M059J (cell line): ENCODE measurements at regions not wholly inside any gene's neighbourhood (a gene's known extent, or its start where the extent isn't known, plus 50 kb on each side); places are given as distances from the start of the nearest gene placed in this dataset.

ENCODE experiments used
- DNase-seq: peaks from one replicate; pipeline ENCODE4 v3.0.0-alpha.2; 2012; ENCODE audit warnings: low read depth

- DNase-seq, result no peak
Measured at GRCh38 chr6:168134560-168135201, 55.7 kb upstream of the FRMD1 start.

DNA sequence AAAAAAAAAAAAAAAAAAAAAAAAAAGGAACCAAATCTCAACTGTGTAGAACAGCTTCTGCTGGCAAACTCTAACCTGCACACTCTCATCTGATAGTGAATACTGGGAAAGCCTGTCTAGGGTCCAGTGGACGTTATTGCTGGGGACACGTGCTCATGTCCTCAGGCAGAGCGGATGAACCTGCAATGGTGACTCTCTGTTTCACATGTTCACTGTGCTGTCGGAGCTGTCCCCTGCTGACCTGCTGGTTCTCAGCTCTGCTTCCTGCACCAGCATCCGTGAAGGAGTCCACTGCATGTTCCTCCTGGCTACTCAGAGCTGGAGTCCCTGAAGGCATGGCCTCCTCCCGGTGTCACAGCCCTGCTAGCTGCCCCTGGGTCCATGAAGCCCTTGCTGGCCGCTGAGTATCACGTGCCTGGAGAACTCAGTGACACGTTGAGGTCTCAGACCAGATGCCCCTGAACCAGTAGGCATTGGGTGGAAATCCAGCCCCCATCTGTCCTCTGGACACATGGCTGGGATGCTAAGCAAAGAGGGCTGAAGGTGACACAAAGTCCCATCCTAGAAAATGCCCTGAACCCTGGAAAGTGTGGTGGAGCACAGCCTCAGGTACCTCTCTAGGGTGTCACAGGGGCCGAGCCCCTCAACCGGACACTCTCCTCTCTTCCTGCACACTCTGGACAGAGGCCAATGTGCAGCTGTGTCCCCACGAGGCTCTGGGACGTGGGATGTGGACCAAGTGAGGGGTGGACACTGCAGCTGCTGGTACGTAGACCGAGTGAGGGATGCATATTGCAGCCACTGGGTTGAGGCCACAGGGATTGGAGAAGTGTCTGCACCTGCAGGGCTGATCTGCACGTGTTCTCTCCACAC lies 54.9 kb upstream of the FRMD1 start:
- no peak for DNase-seq

GRCh38 chr6:168133168-168133561 lies 54.2 kb upstream of the FRMD1 start:
- DNase-seq, result peak; percentile 59

- peak; percentile 72 for DNase-seq
Measured at GRCh38 chr6:168132531-168133167, 53.6 kb upstream of the FRMD1 start.

GRCh38 chr6:168131464-168132415 lies 52.7 kb upstream of the FRMD1 start:
- no peak for DNase-seq

- no peak for DNase-seq
Measured at GRCh38 chr6:168130697-168131371, 51.8 kb upstream of the FRMD1 start.

DNA sequence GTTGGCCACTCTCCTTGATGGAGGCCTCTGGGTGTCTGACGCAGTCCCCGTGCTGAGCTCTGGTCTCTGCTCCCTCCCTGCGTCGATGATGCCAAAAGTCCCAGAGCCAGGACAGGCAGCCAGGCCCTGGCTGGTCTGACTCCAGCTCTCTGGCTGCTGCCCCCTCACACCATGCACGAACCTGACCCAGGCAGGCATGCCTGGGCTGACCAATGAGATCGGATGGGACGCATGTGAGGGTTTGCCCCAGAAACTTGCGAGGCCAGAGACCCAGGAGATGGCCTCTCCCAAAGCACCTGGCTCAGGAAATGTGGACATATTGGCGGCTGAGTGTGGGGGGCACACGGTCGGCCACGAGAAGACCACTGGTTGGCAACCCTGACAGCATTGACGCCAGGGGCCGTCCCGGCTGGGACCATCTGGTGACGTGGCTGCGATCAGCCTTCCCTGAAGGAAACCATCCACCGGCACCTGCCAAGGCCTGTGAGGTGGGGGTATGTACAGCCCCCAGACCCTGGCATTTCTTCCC lies 51.2 kb upstream of the FRMD1 start:
- DNase-seq, result no peak

GRCh38 chr6:168129292-168130167 lies 50.5 kb upstream of the FRMD1 start:
- DNase-seq, result no peak

- no peak for DNase-seq
Measured at GRCh38 chr6:168128631-168129291, 49.7 kb upstream of the FRMD1 start.
